ENCODE measurements at regions not wholly inside any gene's neighbourhood (a gene's known extent, or its start where the extent isn't known, plus 50 kb on each side); places are given as distances from the start of the nearest gene placed in this dataset.

- DNase-seq = no peak
Observed at GRCh38 chr6:120211955-120212792, 862.6 kb upstream of the MAN1A1 start.

- no peak for DNase-seq
Observed at GRCh38 chr6:120202878-120203277, 853.3 kb upstream of the MAN1A1 start.

GRCh38 chr6:120200853-120201252, 851.3 kb upstream of the MAN1A1 start:
- no peak for DNase-seq

- DNase-seq = no peak
Observed at GRCh38 chr6:120198033-120198432, 848.5 kb upstream of the MAN1A1 start.

GRCh38 chr6:120186080-120186479, 836.5 kb upstream of the MAN1A1 start:
- DNase-seq = no peak

- DNase-seq = no peak
Observed at GRCh38 chr6:120173250-120173649, 823.7 kb upstream of the MAN1A1 start.

- DNase-seq = no peak
Observed at GRCh38 chr6:120164531-120164930, 815.0 kb upstream of the MAN1A1 start.

GRCh38 chr6:120157873-120158272, 808.3 kb upstream of the MAN1A1 start:
- DNase-seq = no peak

- DNase-seq = no peak
Observed at GRCh38 chr6:120147071-120147871, 797.7 kb upstream of the MAN1A1 start.

- DNase-seq = no peak
Observed at GRCh38 chr6:120141601-120142000, 792.0 kb upstream of the MAN1A1 start.

GRCh38 chr6:120137492-120137891, 787.9 kb upstream of the MAN1A1 start:
- no peak for DNase-seq

GRCh38 chr6:120129228-120129627, 779.7 kb upstream of the MAN1A1 start:
- no peak for DNase-seq

GRCh38 chr6:120122401-120122800, 772.8 kb upstream of the MAN1A1 start:
- DNase-seq = peak; percentile 24

- DNase-seq = no peak
Observed at GRCh38 chr6:120116343-120116742, 766.8 kb upstream of the MAN1A1 start.

- no peak for DNase-seq
Observed at GRCh38 chr6:120112980-120113379, 763.4 kb upstream of the MAN1A1 start.

GRCh38 chr6:120111001-120111400, 761.4 kb upstream of the MAN1A1 start:
- no peak for DNase-seq

- DNase-seq = no peak
Observed at GRCh38 chr6:120108061-120108795, 758.7 kb upstream of the MAN1A1 start.

GRCh38 chr6:120103618-120104017, 754.1 kb upstream of the MAN1A1 start:
- no peak for DNase-seq

- no peak for DNase-seq
Observed at GRCh38 chr6:120096696-120097260, 747.2 kb upstream of the MAN1A1 start.

- DNase-seq = no peak
Observed at GRCh38 chr6:120083186-120083585, 733.6 kb upstream of the MAN1A1 start.

GRCh38 chr6:120077489-120077888, 727.9 kb upstream of the MAN1A1 start:
- no peak for DNase-seq

GRCh38 chr6:120058410-120058809, 708.8 kb upstream of the MAN1A1 start:
- no peak for DNase-seq

GRCh38 chr6:120056085-120056484, 706.5 kb upstream of the MAN1A1 start:
- DNase-seq = no peak

All from NCI-H510A (cell line).